ENCODE measurements at regions not wholly inside any gene's neighbourhood (a gene's known extent, or its start where the extent isn't known, plus 50 kb on each side); places are given as distances from the start of the nearest gene placed in this dataset.

DNA sequence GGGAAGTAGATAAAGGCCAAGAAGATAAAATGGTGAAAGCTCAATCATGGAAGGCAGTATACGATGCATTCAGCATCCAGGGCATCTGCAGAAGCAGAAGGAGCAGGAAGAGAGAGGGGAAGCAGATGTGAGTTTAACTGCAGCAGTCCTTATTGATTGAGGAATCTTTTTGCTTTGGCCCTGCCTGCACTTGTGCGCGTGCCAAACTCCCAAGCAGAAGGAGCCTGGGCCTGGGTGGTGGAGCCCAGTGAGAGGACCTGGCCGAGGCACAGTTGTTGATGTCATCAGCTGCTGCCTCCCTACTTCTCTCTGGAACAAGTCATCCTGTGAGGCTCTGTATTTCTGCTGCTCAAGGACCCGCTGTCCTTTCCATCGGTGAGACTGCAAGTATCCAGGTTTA, 65.5 kb upstream of the ROPN1 start:
- CTCF ChIA-PET (ENCODE audit: unreplicated experiment): no interaction called here
- BruUV-seq (replicated peaks): no TSS peak
- POLR2A ChIA-PET: no interaction called here

DNA sequence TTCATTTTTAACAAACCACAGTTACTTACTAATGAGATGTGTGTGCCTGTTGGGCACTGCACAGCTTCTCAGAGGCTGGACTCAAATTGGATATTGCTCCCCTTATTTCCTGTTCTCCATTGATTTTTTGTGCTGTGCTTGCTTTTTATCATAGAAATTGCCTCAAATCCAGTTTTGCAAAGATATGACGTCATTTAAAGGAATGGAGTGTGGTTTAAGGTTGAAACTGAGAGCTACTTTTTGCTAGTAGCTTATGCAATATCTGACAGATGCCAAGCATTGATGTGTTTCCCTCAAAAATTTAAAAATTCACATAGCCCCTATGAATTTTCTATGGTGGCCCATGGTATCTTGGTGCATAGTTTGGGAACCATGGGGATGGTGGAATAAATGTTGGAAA, 67.7 kb upstream of the ROPN1 start:
- CTCF ChIA-PET (ENCODE audit: unreplicated experiment): no interaction called here
- H3K9me3 ChIP-seq (ENCODE audit: low read length): no peaks in the 10 kb centered on the region
- TF ChIP-seq EZH2phosphoT487 (IDR thresholded peaks at IDR 0.05; ENCODE audit: borderline replicate concordance, low read depth, low read length): no peak
- TF ChIP-seq, protein P1, sequence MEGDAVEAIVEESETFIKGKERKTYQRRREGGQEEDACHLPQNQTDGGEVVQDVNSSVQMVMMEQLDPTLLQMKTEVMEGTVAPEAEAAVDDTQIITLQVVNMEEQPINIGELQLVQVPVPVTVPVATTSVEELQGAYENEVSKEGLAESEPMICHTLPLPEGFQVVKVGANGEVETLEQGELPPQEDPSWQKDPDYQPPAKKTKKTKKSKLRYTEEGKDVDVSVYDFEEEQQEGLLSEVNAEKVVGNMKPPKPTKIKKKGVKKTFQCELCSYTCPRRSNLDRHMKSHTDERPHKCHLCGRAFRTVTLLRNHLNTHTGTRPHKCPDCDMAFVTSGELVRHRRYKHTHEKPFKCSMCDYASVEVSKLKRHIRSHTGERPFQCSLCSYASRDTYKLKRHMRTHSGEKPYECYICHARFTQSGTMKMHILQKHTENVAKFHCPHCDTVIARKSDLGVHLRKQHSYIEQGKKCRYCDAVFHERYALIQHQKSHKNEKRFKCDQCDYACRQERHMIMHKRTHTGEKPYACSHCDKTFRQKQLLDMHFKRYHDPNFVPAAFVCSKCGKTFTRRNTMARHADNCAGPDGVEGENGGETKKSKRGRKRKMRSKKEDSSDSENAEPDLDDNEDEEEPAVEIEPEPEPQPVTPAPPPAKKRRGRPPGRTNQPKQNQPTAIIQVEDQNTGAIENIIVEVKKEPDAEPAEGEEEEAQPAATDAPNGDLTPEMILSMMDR (conservative IDR thresholded peaks at IDR 0.05; ENCODE audit: low read length): no peak

More for the DNA sequence above, 65.5 kb upstream of the ROPN1 start:
- intact Hi-C loops (cut with micrococcal nuclease; ENCODE audit: unreplicated experiment): no loop called here
- Histone ChIP-seq H3K27ac (ENCODE audit: low read depth, low read length, poor library complexity, severe bottlenecking) (no peak overlapping the region), H3K9me2 (ENCODE audit: insufficient read depth, low read length) (no peaks in the 10 kb centered on the region), H4K20me1 (ENCODE audit: insufficient read depth, low read length) (no peaks in the 10 kb centered on the region), H2AFZ (ENCODE audit: low read length) (no peak overlapping the region), H3K9me3 (ENCODE audit: low read length) (no peaks in the 10 kb centered on the region), H3K4me1 (ENCODE audit: insufficient read depth, low read length, poor library complexity, severe bottlenecking) (no peaks in the 10 kb centered on the region), H3K4me2 (ENCODE audit: low read length) (no peak overlapping the region), H3K79me2 (ENCODE audit: insufficient read depth, low read depth, low read length) (no peaks in the 10 kb centered on the region), H3K4me3 (ENCODE audit: low read depth, low read length, poor library complexity, severe bottlenecking) (no peak overlapping the region), H3K36me3 (ENCODE audit: insufficient read depth, low read length) (no peaks in the 10 kb centered on the region)
- TF ChIP-seq EZH2phosphoT487 (IDR thresholded peaks at IDR 0.05; ENCODE audit: borderline replicate concordance, low read depth, low read length): no peak
- TF ChIP-seq, protein P1 (conservative IDR thresholded peaks at IDR 0.05; ENCODE audit: low read length): no peak
- no peak for DNase-seq (ENCODE audit: low spot score)

DNA sequence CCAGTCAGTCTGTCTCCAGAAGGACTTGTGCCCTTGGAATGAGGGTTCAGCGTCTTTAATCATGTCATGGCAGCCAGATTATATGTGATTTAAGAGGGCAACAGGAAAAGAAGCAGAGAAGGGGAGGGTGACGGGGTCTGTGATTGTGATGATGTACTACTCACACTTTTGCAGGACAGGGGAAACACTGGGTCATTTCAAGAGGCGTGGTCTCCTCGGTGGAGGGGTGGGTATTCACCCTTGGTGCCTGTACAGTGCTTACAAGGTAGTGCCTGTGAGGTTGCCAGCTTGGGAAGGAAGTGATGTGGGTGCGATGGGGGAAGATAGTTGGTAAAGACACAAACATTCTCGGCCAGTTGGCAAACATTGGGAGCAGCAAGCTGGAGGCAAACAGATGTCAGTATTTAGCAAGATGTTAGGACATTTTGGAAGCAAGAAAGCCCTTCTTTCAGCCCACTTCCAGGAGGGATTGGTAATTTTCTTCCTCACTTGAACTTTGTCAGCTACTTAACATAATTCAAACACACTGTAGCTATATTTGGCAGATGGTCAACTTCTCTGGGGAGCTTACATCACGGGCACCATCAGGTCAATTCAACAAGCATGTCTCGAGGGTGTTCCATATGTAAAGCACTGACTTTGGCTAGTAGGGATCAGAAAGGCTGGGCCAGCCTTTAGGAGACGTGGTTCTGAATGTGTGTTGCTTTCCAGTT, 71.4 kb upstream of the ROPN1 start:
- ChIA-PET POLR2A (no interaction called here), CTCF (ENCODE audit: unreplicated experiment) (no interaction called here)
- H3K4me2 ChIP-seq (ENCODE audit: low read length): no peak overlapping the region
- H3K9me3 ChIP-seq (ENCODE audit: low read length): no peaks in the 10 kb centered on the region
- H3K27ac ChIP-seq (ENCODE audit: low read depth, low read length, poor library complexity, severe bottlenecking): no peak overlapping the region
- no TSS peak for BruUV-seq (replicated peaks)
- H2AFZ ChIP-seq (ENCODE audit: low read length): no peak overlapping the region
- DNase-seq (ENCODE audit: low spot score): no peak
- TF ChIP-seq EZH2phosphoT487 (IDR thresholded peaks at IDR 0.05; ENCODE audit: borderline replicate concordance, low read depth, low read length): no peak
- TF ChIP-seq, protein P1 (conservative IDR thresholded peaks at IDR 0.05; ENCODE audit: low read length): no peak
- H3K4me3 ChIP-seq (ENCODE audit: low read depth, low read length, poor library complexity, severe bottlenecking): no peak overlapping the region
- H3K36me3 ChIP-seq (ENCODE audit: insufficient read depth, low read length): no peaks in the 10 kb centered on the region
- no peaks in the 10 kb centered on the region for H3K79me2 ChIP-seq (ENCODE audit: insufficient read depth, low read depth, low read length)
- H4K20me1 ChIP-seq (ENCODE audit: insufficient read depth, low read length): no peaks in the 10 kb centered on the region
- H3K4me1 ChIP-seq (ENCODE audit: insufficient read depth, low read length, poor library complexity, severe bottlenecking): no peaks in the 10 kb centered on the region
- no peaks in the 10 kb centered on the region for H3K9me2 ChIP-seq (ENCODE audit: insufficient read depth, low read length)
- intact Hi-C loops (cut with micrococcal nuclease; ENCODE audit: unreplicated experiment): no loop called here

More for the DNA sequence above, 67.7 kb upstream of the ROPN1 start:
- no peaks in the 10 kb centered on the region for H3K79me2 ChIP-seq (ENCODE audit: insufficient read depth, low read depth, low read length)
- no peak for DNase-seq (ENCODE audit: low spot score)
- POLR2A ChIA-PET: no interaction called here
- H3K4me2 ChIP-seq (ENCODE audit: low read length): no peak overlapping the region
- no TSS peak for BruUV-seq (replicated peaks)
- H3K9me2 ChIP-seq (ENCODE audit: insufficient read depth, low read length): no peaks in the 10 kb centered on the region
- H3K4me1 ChIP-seq (ENCODE audit: insufficient read depth, low read length, poor library complexity, severe bottlenecking): no peaks in the 10 kb centered on the region
- H3K4me3 ChIP-seq (ENCODE audit: low read depth, low read length, poor library complexity, severe bottlenecking): no peak overlapping the region
- H3K36me3 ChIP-seq (ENCODE audit: insufficient read depth, low read length): no peaks in the 10 kb centered on the region
- H3K27ac ChIP-seq (ENCODE audit: low read depth, low read length, poor library complexity, severe bottlenecking): no peak overlapping the region
- intact Hi-C loops (cut with micrococcal nuclease; ENCODE audit: unreplicated experiment): no loop called here
- no peak overlapping the region for H2AFZ ChIP-seq (ENCODE audit: low read length)
- H4K20me1 ChIP-seq (ENCODE audit: insufficient read depth, low read length): no peaks in the 10 kb centered on the region

Data from OCI-LY7 (cell line).